Fibroblast of skin of abdomen (primary cell): ENCODE measurements at regions not wholly inside any gene's neighbourhood (a gene's known extent, or its start where the extent isn't known, plus 50 kb on each side); places are given as distances from the start of the nearest gene placed in this dataset.
A peak's percentile ranks its signal among the peaks of the same experiment; 100 is the strongest.

Source experiments
- DNase-seq: peaks from one replicate; pipeline ENCODE4 v3.0.0-alpha.2; 2013

DNA sequence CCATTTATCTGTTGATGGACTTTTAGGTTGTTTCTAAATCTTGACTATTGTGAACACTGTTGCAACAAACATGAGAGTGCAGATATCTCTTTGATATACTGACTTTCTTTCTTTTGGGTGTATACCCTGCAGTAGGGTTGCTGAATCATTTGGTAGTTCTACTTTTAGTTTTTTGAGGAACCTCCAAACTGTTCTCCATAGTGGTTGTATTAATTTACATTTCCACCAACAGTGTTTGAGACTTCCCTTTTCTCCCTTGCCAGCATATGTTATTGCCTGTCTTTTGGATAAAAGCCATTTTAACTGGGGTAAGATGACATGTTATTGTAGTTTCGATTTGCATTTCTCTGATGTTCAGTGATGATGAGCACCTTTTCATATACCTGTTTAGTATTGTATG, 330.0 kb downstream of the DDX10 start:
- DNase-seq: no peak

DNA sequence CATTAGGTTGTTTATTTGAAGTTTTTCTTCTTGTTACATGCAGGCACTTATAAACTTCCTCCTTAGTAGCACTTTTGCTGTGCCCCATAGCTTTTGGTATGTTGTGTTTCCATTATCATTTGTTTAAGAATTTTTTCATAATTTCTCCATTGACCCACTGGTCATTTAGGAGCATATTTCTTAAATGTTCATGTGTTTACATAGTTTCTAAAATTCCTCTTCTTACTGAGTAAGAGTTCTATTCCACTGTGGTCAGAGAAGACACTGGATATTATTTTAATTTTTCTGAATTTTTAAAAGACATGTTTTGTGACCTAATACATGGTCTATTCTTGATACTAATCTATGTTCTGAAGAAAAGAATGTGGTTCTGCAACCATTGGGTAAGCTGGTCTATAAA, 333.0 kb downstream of the DDX10 start:
- DNase-seq: no peak

DNA sequence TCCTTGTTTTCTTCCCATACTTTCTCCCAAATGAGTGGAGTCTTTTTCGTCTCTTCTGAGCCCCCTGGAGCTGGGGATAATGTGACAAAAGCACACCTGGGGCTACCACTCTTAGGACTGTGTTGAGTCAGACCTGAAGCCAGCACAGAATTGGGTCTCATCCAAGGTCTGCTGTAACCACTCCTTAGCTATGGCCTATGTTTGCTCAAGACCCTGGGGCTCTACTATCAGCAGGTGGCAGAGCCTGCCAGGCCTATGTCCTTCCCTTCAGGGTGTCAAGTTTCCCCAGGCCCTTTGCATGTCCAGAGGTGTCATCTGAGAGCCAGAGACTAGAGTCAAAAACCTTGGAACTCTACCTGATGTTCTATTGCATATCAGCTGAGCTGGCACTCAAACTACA, 335.7 kb downstream of the DDX10 start:
- no peak for DNase-seq

DNA sequence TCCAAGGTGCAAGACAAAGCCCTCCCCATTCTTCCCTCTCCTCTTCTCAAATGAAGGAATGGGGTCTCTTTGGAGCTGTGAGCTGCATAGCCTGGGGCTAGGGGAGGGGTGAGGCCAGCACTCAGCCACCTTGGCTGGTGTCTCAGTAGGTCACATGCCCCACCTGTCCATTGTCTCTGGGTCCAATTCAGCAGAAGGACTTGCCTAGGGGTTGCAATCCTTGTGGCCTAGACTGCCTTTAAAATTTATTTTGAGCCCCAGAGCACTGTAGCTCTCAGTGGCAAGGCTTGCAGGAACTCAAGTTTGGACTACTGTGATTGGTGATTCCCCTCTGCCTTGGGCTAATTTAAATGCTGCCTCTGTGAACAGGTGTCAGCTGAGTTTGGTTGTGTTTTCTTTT, 336.7 kb downstream of the DDX10 start:
- DNase-seq: no peak

DNA sequence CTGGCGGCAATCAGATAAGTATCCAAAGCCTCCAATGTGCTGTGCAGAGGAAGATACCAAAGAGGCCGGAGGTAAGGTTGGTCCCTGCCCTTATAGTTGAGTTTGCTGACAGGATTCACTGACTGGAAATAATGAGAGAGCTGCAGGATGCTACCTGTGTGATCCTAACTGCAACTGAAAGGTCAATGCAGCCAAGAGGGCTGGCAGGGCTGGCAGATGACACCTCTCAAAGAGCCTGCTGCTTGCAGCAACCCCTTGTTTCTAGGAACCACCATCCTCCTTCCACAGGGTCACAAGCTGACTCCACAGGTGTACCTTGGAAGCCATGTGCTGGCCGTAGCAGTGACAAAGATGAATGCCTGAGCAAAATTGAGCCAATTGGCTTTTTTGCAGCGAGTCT, 348.1 kb downstream of the DDX10 start:
- DNase-seq: no peak

DNA sequence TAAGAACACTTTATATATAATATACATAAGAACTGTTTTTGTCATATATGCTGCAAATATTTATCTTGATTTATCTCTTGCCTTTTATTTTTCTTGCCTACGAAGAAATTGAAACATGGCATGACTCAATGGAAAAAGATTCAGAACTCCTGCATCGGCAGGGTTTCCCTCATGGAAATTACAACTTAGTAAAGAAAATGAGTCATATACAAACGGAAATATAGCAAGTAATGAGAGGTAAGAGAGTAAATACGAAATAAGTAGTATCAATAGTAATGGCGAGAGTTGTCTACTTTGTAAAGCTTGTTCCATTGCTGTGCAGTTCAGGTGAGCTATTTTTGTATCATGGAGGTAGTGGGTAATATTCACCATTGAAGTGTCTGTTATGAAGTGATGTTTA, 350.4 kb downstream of the DDX10 start:
- DNase-seq: peak; percentile 68

DNA sequence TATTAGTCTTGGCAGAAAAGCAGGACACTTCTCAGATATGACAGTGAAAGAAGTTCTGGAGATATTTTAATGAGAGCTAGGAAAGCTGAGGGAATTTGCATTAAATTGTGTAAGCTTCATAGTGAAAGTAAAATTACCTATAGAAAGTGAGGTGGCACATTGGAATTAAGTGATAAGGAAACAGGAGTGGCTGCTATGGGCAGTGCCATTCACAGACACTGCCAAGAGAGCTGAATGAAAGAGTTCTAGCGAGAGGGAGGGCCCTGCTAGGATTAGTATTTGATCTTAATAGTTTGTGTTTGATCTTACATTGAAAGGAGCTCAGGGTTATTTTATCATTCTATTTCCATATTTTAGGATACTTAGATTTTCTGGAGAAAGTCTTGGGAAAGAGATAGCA, 351.9 kb downstream of the DDX10 start:
- no peak for DNase-seq

DNA sequence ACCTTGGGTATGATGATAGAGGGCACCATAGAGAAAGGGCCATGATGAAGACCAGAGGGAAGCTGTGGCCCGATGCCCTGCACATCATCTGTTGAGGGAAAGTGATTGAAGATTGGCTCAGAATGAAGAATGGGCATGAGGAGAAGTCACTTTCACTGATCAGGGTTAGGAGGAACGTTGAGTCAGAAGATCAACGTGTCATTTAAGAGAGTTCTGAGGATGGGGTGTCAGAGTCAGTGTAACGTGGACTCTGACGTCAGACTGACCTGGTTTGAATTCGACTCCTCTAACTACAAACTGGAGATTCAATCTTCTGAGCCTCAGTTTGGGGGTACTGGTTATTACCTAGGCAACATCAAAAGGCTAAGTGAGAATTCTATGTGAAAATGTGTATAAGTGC, 352.6 kb downstream of the DDX10 start:
- DNase-seq: no peak

DNA sequence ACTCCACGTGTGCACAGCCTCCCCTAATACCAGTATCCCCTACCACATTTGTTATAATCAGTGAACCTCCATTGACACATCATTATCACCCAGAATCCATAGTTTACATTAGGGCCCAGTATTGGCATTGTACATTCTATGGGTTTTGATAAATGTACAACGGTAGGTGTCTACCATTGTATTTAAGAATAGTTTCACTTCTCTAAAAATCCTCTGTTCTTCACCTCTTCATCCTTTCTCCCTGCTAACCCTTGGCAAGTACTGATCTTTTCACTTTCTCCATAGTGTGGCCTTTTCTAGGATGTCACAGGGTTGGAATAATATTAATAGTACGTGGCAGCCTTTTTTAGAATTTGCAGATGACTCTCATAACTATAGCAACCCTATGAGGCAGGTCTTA, 353.8 kb downstream of the DDX10 start:
- DNase-seq: no peak

DNA sequence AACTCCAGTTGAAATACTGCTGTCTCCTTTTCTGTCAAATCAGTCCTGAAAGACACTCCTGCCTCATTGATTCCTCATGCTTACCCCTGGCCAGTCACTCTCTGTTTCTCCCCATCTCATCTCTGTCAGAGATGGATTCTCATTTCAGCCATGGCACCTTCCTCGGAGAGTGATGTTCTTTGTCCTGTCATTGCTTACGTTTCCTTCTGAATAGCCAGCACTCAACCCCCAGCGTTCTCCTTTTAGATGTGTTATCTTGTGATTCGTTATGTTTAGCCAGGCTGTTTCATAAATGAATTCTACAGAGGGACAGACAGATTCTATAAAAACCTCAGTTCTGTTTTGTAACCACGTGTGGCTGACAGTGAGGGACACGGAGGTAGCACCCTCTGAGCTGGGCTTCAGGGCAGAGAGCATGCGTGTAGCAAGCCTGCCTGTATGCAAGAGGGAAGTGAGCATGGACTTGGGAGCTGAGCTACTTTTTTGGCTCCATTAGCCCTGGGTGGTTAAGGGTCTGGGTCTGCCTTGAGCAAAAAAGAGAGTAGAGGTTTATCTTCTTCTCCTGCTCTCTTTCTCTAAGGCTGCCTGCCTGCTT, 354.6 kb downstream of the DDX10 start:
- no peak for DNase-seq

DNA sequence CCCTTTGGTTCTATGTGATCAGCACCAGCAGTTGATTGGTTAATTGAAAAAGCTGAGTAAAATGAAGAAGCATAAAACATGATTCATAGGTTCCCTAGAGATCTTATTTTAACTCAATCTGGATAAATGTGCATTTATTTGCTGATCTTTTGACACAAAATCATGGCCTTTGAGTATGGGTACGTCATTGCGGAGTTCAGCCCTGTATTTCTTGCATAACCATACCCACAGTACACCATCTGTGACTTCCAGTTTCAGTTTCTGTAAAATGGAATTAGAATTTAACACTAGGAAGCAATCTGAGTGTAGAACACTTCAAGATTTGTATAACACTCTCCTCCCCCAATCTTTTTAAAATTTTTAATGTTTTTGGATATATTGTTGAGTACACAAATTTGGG, 358.2 kb downstream of the DDX10 start:
- DNase-seq: no peak

DNA sequence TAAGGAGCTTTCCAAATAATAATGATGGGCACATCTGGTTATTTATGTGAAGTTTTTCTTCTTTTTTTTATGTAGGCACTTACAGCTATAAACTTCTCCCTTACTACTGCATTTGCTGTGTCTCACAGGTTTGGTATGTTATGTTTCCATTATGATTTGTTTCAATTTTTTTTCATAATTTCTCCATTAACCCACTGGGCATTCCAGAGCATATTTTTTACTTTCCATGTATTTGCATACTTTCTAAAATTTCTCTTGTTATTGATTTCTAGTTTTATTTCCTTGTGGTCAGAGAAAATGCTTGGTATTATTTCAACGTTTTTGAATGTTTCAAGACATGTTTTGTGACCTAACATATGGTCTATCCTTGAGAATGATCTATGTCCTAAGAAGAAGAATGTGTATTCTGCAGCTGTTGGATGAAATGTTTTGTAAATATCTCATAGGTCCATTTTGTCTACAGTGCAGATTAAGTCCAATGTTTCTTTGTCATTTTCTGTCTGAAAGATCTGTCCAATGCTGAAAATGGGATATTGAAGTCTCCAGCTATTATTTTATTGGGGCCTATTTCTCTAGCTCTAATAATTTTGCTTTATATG, 362.1 kb downstream of the DDX10 start:
- peak; percentile 70 for DNase-seq

DNA sequence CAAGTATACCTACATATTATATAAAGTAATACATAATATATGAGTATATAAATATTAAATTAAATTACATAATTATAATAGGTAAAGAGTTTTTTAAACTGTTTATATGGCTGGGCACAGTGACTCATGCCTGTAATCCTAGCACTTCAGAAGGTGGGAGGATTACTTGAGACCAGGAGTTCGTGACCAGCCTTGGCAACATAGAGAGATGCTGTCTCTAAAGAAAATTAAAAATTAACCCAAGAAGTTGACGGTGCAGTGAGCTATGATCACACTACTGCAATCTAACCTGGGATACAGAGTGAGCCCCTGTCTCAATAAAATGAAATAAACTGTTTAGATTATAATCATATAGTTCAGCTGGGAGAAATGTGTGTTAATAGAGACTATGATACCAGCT, 363.0 kb downstream of the DDX10 start:
- DNase-seq: no peak

DNA sequence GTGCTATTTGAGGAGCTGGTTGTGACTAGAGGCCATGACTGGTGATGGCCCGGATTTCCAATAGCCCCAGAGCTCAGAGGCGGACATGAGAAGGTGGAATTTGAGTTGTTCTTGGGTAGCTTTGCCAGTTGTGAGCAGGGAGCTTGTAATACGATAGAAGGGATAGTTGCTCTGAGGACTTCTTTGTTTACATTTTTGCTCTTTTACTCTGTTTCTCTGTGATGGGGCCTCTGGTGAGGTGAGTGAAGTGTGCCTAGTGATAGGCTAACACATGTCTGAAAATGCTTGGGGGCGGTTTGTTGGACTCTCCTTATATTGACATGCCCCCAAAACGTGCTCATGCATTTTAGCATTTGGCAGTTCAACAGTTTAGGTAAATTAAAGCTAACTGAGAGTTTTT, 365.1 kb downstream of the DDX10 start:
- DNase-seq: no peak

DNA sequence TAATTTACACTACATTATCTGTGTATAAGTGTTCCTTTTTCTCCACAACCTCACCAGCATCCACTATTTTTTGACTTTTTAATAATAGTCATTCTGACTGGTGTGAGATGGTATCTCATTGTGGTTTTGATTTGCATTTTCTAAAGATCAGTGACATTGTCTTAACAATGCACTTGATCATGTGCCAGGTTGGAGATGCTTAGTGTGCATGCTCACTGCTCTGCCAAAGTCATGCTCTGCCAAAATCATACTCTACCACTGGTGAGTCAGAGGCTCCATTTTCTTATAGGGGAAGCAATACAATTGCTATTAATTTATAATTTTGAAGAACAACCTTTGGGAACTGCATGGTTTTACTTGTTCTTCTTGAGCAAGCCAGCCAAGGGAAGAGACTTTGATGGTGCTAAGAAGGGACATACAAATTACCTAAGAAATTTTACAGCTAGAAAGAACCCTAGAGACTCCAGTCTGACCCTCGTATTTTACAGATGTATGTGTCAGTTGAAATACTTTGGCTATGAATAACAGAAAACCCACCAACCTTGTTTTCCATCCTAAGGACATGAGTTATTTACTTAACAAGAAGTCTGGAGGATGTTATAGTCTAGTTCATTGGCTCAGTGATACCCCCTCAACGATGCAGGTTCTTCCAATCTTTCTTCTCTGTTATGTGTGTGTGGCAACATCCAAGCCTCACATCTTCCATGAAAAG, 368.9 kb downstream of the DDX10 start:
- peak; percentile 97 for DNase-seq

DNA sequence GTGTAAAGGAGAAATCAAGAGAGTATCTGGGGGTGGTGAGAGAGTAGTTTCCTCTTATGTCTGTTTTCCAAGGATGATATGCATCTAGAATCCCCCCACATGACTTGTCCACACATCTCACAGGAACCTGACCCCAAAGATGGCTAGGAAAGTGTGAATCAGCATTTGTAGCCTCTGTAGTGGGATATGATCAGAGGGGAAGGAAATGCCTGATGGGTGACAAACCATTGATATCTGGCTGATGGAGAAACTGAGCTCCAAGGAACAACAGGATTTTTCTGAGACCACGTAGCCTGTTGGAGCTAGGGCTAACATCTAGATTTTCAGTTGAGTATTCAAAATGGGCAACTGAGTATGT, 369.4 kb downstream of the DDX10 start:
- DNase-seq: peak; percentile 73

DNA sequence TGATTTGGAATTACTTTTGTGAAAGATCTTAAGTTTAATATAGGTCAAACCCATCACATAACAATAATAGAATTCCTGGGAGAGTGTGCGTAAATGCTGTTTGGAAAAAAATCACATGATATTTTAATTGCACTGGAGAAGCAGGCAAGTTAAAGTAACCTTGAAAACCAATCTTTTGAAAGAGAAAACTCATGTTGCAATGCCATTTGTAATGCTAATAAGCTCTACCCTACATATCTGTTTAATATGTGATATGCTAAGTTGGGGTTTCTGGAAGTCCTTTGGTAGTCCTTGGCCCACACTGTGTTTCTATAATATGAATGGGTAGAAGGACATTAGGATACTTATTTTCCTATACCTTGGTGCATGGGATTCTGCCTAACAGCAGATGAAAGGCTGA, 370.4 kb downstream of the DDX10 start:
- DNase-seq: no peak

DNA sequence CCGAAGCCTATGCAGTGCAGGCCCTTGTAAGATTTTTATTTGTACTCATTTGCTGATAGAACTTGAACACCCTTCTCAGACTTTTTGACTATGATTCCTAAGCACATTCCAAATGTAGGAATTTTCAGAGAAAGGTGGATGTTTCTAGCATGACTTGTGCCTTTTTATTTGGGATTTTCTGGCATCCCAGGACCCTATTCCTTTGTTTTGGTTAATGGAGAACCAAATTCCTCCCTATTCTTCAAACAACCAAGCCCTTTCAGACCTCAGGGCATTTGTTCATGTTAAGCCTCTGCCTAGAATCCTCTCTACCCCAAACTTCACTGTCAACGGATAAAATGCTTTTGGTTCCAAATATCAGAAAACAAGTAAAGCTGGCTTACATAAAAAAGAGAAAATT, 371.1 kb downstream of the DDX10 start:
- DNase-seq: no peak

DNA sequence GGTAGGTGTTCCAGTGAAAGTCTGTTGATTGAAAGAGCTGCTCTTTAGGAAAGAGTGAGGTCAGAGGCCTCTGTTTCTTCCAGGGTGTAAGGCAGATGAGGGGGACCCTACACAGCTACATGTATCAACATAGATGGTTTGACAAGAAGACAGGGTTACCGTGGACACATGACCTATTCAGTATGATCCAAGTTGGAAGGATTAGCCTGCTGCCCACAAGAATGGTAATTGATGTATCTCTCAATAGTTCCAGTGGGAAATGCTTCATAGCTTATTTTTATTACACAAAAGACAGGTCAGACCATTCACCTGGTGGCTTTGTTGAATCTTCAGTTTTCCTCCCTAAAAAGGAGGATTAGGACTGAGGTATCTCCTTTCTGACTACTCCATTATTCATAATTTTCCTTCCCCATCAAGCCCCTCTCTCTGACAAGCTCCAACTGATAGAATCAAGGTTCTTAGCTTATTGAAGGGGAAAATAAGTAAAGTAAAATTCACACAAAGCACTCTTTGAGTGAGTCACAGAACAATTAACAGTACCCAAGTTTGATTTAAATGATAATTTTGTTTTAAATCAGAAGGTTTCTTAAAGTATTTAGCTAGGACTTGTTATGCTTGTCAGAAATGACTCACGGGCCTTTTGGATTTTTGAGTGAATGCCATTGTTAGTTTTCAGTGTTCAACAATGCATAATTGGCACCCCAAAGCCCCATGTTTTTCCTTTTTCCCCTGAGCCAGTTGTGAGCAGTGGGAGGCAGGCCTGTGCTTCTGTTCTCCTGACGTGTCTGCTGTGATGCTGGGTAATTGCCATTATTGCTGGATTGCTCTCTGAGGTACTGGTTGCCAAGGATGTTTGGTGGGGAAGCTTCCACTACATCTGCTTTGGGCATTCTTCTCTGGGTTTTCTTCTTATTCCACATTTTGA, 373.2 kb downstream of the DDX10 start:
- peak; percentile 96 for DNase-seq

DNA sequence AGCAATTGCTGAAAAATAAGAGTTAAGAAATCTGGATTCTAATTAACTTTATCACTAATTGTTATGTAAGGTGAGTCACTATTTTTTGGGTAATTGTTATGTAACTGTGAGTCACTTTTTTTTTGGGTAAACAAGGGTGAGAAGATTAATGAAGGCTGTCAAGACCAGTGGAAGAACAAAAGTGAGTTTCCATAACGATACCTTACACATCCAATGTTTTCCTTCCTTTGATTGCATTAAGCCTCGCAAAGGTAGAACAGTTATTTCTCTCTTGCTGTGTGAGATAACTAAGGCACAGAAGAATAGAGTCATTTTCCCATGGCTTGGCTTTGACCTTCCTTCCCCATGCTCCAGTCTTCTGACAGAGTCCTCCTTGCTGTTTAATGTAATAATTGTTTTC, 374.7 kb downstream of the DDX10 start:
- no peak for DNase-seq

DNA sequence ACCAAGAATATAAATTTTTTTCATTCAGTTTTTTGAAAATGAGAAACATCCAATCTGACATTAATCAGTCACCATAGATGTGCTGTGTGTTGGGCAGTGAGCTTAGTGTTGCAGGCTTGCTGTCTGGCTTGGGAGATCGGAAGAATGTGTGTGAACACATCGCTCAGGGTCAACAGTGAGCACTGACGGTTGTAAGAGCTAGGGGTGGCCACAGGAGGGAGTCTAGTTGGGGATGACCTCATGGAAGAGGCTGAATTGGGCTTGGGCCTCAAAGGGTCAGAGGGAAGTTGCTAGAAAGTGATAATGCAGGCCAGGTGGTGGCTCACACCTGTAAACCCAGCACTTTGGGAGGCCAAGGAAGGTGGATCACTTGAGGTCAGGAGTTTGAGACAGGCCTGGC, 375.4 kb downstream of the DDX10 start:
- DNase-seq: no peak

DNA sequence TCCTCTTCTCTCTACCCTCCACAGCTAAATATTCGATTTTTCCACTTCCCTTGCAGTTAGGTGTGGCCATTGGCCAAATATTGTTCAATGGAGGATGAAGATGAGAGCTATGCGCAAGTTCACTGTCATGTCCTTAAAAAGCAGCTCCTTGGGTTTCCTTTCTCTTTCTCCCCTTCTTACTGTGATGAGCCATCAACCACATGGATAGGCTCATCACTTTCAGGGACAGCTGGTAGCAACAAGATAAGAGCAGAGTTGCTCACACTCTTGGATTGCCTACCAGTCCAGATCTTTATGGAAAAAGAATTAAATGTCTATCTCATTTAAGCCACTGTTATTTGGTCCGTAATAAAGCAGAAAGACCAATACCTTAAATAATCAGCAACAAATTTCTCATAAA, 377.0 kb downstream of the DDX10 start:
- no peak for DNase-seq

DNA sequence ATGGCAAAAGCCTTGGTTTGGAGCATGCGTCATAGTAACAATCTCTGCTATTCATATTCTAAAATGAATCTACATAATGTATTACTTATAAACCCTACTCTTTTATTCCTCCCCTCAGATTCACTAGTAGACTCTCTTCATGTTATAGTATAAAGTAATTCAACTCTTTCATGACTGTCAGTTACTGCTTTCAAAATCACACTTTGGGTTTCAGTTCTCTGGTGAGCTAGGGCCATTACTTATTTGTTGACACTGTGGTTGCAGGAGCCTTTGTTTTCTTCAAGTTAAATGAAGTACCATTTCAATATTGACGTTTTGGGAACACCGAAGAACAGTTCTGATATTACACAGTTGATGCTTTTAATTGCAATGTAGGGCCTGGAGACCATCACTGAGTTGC, 378.4 kb downstream of the DDX10 start:
- no peak for DNase-seq
